ENCODE measurements at regions not wholly inside any gene's neighbourhood (a gene's known extent, or its start where the extent isn't known, plus 50 kb on each side); places are given as distances from the start of the nearest gene placed in this dataset.

DNA sequence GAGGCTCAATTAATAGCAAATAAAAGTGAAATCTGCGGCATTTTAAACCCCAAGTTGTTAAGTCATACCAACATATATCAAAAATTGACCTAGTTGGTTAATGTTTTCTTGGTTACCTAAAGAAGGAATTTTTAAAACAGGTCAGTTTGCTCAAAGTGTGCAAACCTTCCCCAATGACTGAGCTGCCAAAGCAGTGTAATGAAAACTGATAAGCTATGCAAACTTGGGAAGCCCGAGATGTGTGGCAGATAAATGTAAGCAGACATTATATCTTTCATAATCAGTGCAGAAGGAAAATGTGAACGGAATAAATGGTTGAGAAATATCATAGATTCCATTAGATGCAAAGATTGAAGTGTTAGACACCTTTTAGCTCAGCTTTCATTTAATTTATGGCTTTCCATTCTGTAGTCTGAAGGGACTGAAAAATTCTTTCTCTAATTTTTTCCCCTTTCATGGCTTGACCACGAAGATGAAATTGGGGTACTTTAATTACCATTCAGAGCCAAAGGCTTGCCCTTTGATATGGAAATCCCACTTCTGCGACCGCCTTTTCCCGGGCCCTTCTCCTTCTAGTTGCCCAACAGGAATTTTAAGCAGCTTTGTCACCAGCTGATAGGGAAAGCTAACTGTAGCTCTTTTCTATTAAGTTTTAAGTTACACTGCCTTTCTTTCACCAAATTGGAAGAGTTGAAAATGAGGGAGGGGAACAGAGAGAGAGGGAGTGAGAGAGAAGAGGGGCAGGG, 306.6 kb upstream of the SOX5 start:
- no peak for DNase-seq

DNA sequence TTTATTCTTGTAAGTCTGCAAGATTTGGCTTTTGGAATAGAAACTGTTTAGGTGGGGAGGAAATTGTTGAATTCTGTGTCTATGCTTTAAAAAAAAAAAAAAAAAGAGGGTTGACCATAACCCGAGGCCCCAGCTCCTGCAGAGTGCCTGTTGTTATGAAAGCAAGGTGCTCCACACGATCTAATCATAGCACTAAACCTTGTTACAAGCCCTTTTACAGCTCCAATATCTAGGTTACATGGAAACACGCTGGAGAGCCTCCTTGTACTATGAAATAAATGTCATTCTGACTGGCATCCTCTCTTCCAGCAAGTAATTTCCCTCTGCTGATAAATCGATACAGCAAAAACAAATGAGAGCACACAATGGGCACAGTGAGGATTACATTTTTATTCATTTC, 303.1 kb upstream of the SOX5 start:
- no peak for DNase-seq

DNA sequence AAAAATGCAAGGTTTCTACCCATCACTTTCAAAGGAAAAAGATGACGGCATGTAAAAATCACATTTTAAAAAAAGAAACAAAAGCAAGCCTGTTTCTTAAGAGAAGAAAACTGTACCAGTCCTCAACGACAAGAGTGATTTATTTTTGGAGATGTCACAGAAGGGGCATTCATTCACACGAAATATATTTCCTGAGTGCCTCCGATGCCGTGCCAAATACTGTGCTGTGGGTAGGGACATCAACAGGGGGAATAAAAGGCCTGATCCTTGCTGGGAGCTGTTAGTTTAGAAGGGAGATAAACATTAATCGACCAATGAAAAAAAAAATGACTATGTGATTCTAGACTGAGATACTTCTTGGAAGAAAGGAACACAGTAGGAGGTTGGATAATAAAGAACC, 297.5 kb upstream of the SOX5 start:
- no peak for DNase-seq

DNA sequence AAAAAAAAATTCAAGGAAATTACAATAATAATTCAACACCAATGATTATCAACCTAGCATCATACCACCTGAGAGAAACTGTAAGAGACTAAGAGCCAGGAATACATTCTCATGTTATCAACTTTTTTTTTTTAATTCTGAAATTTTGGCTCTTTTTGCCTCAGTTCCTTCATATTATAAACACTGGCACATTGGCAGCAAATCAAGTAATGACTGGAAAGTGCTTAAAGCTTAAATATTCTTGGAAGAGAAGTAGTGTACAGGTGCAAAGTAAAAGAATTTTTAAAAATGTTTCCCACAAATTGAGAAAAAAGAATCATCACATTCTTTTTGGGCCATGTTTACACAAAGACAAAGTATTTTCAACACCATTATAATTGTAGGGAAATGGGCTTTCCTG, 296.9 kb upstream of the SOX5 start:
- DNase-seq = no peak

DNA sequence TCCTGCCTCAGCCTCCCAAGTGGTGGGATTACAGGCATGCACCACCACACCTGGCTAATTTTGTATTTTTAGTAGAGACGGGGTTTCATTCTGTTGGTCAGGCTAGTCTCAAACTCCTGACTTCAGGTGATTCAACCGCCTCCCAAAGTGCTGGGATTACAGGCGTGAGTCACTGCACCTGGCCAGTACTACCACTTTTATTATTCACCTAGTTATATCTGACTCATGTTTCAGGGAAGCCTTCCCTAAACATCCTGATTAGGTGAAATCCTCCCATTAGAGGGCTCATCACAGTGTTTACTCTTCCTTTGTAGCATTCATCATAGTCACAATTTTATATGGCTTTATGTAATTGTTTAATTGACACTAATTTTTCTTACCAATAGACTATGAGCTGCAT, 295.3 kb upstream of the SOX5 start:
- DNase-seq = no peak

DNA sequence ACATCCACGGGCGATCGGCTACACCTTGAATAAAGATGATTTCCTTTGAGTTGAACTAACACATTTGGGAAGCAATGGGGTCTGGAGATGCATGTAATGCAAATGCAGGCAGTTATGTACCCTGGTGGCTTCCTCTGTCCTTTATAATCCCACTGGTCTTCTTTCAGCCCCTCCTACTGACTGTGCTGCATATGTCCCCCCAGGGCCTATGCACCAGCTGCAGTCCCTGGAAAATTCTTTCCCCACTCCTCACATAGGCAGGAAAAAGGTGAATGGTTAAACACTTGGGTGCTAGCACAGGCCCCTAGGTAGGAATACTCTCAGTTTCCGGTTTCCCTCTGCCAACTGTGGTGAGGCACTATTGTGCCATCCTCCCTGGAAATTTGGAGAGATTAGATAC, 294.8 kb upstream of the SOX5 start:
- no peak for DNase-seq

DNA sequence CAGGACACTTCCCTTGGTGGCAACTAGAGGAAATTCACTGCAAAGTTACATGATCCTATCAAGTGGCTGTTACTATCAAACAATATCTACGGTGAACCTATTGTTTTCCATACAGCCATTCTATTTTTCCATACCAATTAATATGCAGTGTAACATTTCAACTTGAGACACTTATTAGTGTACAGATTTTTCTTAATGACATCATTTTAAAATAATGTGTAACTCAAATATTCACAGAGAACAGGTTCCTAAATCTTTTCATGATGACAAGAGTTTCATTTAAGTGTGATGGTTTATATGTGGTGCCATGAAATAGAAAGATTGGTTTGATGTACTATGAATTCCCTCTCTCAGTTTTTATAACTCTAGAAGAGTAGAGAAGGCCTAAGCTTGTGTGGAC, 291.2 kb upstream of the SOX5 start:
- DNase-seq = no peak

DNA sequence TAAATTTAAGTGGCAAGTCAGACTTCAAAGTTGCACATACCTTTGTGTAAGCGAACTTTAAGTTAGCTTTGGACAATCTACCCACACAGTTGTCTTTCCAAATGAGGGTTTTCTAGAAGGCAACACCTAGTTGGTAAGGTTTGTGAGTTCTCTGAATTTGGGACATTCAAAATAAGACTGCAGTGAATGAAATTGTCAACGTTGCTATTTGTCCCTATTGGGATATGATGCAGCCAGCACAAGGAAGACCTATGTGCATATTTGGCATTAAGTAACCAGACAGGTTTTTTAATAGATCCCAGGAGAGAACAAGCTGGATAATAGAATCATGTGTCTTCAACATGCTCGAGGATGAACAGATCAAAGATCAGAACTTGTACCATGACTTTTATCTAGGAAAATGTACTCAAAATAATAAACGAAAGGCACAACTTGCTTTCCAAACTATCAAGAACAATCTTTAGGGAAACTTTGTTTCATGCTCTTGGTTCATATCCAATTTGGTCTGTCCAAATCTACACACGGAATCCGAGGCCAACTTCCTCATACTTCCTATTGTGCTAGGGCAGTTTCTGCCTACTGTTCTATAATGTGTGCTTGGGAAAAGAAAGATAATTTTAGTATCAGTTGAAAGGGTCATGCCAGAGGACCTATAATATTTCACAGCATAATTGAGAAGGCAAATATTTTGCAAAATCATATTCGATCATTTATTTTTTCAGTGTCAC, 284.2 kb upstream of the SOX5 start:
- DNase-seq = no peak

DNA sequence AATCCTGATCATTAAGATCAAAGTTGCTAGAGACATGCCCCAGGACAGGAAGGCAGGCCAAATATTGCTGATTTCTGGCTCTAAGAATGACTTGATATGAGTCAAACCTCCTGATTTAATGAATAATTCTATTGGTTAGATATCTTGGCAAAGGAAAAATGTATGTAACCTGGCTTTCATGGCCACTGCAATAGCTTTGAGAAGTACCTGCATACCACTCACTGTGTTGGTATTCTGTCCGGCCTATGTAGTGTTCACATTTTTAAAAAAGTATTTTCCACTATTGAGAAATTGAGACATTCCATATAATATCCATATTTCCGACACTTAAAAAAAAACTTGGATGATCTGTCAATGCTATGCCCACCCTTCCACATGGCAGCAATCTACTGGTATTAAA, 283.1 kb upstream of the SOX5 start:
- no peak for DNase-seq

DNA sequence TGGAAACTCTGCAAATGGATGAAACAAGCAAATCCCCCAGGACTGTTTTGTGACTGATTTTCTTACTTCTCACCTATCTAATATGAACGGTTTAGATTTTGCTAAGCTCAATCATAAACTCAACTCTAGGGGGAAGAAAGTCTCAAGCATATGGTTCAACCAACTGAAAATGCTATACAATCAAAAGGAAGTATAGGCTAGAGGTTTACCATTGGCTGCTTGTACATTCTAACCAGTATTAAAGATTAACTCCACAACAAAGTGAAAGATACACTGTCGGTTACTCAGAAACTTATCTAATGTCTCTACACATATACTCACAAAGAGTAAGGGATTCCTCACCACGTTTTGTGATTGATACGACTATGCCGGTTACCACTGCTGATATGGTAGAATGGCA, 281.8 kb upstream of the SOX5 start:
- DNase-seq = no peak

DNA sequence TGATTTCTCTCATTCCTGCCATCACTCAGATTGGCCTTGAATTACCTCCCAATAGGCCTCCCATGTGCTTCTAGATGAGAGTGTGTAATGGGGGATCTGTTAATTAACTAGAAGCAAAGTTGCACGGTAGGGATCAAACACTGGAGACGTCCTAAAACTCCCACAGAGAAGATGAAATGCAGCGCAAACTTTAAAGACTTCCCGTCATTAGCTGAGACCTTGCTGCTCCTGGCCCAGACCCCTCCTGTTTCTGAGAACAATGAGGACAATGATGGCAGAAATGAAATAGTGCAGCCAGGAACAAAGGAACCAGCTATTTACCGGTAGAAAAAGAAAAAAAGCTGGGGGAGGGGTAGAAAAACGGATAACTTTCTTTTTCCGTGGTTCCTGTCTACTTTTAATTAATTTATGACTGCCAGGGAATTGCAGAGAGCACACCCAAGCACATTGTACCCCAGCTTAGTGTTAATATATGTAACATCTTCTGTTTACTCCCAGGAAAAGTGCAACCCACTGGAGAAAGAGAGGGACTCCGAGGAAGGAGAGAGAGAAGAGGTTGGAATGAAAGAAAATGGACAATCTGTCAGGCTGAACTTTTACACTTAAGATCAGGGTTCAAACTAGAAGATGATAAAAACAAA, 280.7 kb upstream of the SOX5 start:
- no peak for DNase-seq

DNA sequence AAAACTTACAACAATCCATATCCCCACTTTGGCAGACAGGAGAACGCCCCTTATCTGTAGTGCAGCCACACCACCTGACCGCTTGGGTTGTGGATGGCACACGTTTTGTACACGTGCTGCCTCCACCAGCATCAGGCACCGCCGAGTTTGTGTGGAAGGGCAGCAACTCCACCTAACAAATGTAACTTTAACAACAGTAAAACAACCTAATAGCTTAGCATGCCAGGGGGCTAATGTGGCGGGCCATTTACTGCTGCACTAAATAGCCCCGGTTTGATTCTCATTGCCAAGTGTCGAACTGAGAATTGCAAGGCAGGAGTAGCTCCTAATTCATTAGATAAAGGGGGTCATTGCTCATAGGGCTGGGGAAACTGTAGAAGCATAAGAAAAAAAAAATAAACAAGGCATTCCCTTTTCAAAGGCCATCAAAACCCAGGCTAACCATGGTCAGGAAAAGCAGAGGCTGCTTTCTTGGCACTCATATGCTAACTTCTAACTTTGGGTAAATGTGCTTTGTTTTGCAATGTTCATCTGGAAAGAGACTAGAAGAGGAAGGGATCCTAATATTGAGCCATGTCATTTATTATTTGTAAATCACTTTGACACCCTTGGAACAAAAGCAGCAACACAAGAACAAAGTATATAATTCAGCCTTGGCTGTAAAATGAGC, 279.7 kb upstream of the SOX5 start:
- DNase-seq = no peak

DNA sequence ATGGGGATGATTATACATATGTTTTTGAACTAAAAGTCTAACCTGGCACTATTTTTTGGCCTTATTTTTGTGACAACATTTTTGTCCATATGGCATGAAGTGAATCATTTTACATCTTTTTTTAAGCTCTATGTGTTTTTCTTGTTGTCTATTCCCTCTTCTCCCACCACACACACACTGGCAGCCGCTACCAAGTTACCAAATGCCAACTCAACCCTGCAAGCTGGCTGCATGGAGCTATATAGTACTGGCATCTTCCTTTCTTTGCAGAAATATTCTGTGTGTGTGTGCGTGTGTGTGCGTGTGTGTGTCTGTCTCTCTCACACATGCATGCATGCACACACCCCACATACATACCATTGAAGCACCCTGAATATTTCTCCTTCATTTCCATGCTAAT, 278.9 kb upstream of the SOX5 start:
- no peak for DNase-seq

DNA sequence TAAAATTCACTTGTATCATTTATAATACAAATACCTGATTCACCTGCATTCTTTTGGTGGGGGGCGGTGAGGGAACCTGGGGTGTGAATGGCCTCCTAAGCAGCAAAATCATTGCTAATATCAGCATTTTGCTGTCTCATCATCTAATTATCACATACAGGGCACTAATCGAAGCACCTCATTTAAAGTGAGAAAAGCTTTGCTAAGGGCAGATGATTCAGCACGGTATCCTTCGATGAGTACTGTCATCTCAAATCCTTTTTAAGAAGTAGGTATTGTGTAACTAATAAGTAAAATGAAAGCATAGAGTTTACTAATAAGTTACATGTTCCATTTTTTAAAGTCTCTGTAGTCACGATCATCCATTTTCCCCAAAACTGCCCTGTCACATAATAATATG, 278.1 kb upstream of the SOX5 start:
- DNase-seq = no peak

DNA sequence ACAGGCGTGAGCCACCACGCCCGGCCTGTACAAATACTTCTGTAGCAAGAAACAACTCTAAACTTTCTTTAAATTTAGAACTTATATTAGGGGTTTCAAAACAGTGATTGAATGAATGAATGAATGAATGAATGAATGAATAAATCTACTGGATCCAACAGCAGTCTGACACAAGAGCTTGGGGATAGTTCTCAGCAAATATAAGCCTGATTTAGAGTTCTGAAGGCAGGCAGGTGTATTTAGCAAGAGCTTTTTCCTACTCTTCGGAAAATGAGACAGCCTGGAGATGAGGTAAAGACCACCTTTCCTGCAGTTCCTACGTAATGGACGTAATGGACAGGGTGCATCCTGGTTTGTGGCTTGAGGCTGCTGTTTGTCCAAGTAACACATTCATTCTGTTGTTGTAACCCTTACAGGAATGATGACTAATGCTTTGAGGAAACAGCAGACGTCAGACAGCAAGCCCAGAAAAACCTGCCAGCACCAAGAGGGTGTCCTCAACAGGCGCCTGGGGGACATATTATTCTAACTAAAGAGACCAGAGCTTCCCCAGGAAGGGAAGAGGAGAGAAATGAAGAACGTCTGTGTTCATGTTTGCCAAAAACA, 277.4 kb upstream of the SOX5 start:
- DNase-seq = no peak

DNA sequence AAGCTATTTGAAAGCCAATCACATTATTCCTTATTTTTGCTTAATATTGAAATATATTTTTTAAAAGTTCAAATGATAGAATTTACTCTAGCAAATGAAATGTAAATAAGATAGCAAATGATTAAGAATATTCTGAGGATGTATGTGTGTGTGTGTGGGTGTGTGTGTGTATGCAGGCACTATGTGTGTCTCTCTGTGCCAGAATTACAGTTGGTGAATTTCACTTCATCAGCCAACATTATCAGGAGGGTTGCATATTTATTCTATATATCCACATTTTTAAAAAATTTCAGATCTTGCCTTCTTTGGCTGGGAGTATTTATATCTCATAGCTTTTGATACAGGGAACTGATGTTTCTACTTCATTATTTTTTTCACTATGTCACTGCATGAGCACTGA, 274.9 kb upstream of the SOX5 start:
- no peak for DNase-seq

DNA sequence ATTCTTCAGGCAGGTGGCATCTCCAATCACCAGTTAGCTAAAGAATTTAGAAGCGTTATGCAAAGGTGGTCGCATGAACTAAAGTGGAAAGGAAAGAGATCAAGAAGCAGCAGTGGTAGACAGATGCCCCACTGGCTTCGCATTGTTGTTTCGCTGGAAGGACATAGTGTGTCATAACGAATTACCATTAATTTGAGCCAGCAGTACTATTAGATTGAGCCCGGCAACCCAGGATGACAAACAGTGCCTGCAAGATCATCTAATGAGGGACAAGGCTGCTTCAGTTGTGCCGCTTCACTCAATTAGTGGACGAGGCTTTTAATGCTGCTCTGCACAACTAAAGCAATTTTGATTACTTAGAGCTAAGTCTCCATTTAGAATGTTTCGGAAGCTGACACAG, 274.5 kb upstream of the SOX5 start:
- no peak for DNase-seq

DNA sequence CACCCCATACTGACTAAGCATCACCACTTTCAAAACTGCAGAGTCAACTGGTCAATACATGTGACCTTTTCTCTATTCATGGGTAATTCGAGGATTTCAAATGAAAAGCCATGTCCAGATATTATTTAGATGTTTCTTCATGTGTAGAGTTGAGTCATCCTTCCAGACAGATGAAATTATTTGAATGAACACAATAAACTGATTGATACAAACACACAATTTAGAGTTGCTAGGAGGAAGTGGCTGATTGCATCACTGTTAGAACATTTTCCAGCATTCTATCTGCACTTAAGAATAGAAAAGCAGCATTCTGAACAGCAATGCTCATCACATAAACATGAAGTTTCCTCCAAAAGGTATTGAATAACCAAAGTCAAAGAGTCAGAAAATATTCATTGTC, 273.5 kb upstream of the SOX5 start:
- DNase-seq = no peak

DNA sequence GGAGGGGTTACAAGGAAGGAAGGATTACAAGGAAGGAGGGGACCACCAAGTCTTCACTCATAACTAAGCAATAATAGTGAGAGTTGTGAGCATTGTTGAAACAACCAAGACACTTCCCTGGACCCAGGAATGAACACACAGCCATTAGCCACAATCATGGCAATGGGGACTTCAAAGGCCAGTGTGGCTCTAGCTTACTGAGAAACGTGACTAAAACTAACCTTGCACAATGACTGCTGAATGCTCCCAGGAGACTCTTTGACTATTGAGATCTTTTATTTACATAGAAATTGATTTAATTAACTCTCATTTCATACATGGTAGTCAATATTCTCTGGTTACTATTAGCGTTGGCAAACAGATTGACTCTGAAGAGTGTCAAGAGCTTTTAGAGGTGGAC, 263.0 kb upstream of the SOX5 start:
- DNase-seq = no peak

DNA sequence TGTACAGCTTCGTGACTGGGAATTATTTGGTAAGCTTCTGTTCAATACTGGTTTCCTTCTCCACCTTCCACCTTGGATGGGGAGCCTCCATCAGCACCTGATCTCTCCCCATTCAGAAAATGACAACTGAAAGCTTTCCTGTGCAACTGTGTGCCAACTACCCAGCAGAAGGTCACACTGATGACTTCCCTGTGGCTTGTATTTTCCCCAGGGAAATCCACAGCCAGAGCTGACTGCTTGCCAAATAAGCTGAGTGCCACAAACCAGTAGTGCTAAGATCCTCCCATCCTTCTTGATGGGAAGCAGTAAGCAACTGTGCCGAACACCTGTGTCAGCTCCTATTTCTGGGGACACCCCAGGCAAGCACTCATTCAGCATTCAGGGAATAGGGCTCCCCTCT, 257.2 kb upstream of the SOX5 start:
- DNase-seq = no peak

DNA sequence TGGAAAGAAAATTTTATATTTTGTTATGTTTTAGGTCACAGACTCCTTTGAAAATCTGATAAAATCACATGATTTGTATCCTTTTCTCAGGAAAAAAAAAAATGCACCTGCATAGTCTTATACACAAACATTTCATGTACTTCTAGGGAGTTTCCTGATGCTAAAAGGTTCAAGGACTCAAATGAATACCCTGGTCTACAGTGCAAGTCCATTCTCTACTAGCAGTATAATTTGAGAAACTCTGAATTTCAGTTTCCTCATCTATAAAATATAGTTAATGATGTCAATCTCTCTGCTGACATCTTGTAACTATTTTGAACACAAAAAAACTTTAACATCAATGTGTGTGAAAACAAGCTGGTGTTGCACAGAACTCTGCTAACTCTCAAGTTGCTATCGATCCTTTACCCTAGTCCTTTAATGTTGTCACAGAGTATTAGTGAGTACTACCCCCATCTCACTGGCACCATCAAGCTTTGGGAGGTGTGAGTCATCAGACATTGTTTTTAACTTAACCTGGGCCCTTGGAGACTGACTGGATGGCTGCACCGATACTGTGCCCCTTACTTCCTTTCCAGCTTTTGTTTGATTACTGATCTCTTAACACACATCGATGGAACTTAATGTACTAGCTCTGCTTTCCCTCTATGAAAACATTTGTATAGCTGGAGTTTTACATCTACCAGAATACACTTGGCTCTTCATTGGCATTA, 251.9 kb upstream of the SOX5 start:
- no peak for DNase-seq

DNA sequence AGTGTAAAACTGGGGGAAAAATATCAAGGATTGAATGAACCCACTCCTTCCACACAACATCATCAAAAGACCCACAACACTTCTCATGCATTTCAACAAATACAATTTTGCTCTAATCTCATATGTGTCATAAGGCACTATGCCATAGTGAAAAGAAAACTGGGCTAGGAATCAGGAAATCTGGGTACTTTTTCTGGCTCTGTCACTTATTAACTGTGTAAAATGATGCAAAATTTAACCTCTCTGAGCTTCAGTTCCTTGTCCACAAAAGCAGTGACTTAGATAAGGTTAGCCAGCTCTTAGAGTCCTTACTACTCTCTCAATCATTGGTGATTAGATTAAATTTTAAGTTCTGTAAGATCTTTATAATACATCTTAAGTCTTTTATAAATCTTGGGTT, 250.5 kb upstream of the SOX5 start:
- no peak for DNase-seq
